ENCODE measurements at regions not wholly inside any gene's neighbourhood (a gene's known extent, or its start where the extent isn't known, plus 50 kb on each side); places are given as distances from the start of the nearest gene placed in this dataset.

DNA sequence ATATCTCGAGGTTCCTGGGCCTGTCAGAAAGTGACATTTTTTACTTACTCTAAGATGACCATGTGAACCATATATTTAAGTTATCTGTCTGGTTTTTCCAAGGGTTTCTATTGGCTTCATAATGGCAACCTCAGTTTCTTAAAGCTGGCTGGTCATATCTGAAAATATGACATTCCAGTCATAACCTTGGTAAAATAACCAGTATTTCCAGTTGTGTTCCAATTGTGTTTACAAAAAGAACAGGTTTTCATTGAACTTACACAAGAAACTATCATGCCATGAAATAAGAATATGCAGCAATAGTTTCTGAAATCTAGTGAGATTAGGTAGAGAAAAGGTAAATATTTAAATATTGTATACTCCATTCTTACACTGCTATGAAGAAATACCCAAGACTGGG lies 61.7 kb upstream of the HMGN3 start:
- no peak for DNase-seq

Measured in NCI-H774 (cell line).